NCI-H2227 (cell line): ENCODE measurements at regions not wholly inside any gene's neighbourhood (a gene's known extent, or its start where the extent isn't known, plus 50 kb on each side); places are given as distances from the start of the nearest gene placed in this dataset.

ENCODE experiments used
- DNase-seq: peaks from one replicate; lab custom pipeline; 2025; ENCODE audit not compliant: unreplicated experiment; lab: John Stamatoyannopoulos, UW

- DNase-seq = no peak
These were observed 203.2 kb downstream of the LTN1 start for GRCh38 chr21:28789523-28789922.

- DNase-seq = no peak
These were observed 204.6 kb downstream of the LTN1 start for GRCh38 chr21:28788030-28788429.

- no peak for DNase-seq
These were observed 209.0 kb downstream of the LTN1 start for GRCh38 chr21:28783641-28784185.

- DNase-seq = no peak
These were observed 210.9 kb downstream of the LTN1 start for GRCh38 chr21:28781602-28782276.

GRCh38 chr21:28779914-28780313, 212.8 kb downstream of the LTN1 start:
- no peak for DNase-seq

- DNase-seq = no peak
These were observed 216.4 kb downstream of the LTN1 start for GRCh38 chr21:28776251-28776650.

GRCh38 chr21:28775071-28775470, 217.6 kb downstream of the LTN1 start:
- no peak for DNase-seq

- no peak for DNase-seq
These were observed 219.6 kb downstream of the LTN1 start for GRCh38 chr21:28773036-28773435.

- no peak for DNase-seq
These were observed 220.7 kb downstream of the LTN1 start for GRCh38 chr21:28771790-28772501.

GRCh38 chr21:28770867-28771661, 221.6 kb downstream of the LTN1 start:
- DNase-seq = no peak

GRCh38 chr21:28769683-28770082, 223.0 kb downstream of the LTN1 start:
- no peak for DNase-seq

- DNase-seq = no peak
These were observed 223.9 kb downstream of the LTN1 start for GRCh38 chr21:28768753-28769152.

- DNase-seq = no peak
These were observed 225.2 kb downstream of the LTN1 start for GRCh38 chr21:28767523-28767922.

- no peak for DNase-seq
These were observed 228.8 kb downstream of the LTN1 start for GRCh38 chr21:28763809-28764418.

GRCh38 chr21:28762357-28762735, 230.3 kb downstream of the LTN1 start:
- no peak for DNase-seq

- DNase-seq = no peak
These were observed 230.9 kb downstream of the LTN1 start for GRCh38 chr21:28761674-28762356.

- no peak for DNase-seq
These were observed 233.8 kb downstream of the LTN1 start for GRCh38 chr21:28758883-28759242.

GRCh38 chr21:28758042-28758882, 234.4 kb downstream of the LTN1 start:
- DNase-seq = no peak

- DNase-seq = no peak
These were observed 237.8 kb downstream of the LTN1 start for GRCh38 chr21:28754862-28755261.

- no peak for DNase-seq
These were observed 238.5 kb downstream of the LTN1 start for GRCh38 chr21:28754127-28754611.
